Glutamatergic neuron (in vitro differentiated cells): ENCODE measurements at regions not wholly inside any gene's neighbourhood (a gene's known extent, or its start where the extent isn't known, plus 50 kb on each side); places are given as distances from the start of the nearest gene placed in this dataset.

ENCODE experiments used
- DNase-seq: peaks from one replicate; pipeline ENCODE4 v3.0.0; 2022
- H3K27ac Mint-ChIP-seq: one replicate; pipeline ENCODE4 v1.8.0; 2020; ENCODE audit warnings: mild to moderate bottlenecking, mixed read lengths, inconsistent platforms; ENCODE audit not compliant: unreplicated experiment
- H3K27me3 Mint-ChIP-seq: one replicate; pipeline ENCODE4 v1.8.0; 2020; ENCODE audit warnings: mild to moderate bottlenecking, moderate library complexity, mixed read lengths, inconsistent platforms; ENCODE audit not compliant: unreplicated experiment
- H3K36me3 Mint-ChIP-seq: one replicate; pipeline ENCODE4 v1.8.0; 2020; ENCODE audit warnings: mild to moderate bottlenecking, mixed read lengths, inconsistent platforms; ENCODE audit not compliant: unreplicated experiment
- H3K4me1 Mint-ChIP-seq: one replicate; pipeline ENCODE4 v1.8.0; 2020; ENCODE audit warnings: mild to moderate bottlenecking, low read depth, mixed read lengths, inconsistent platforms; ENCODE audit not compliant: unreplicated experiment
- H3K4me3 Mint-ChIP-seq: one replicate; pipeline ENCODE4 v1.8.0; 2020; ENCODE audit warnings: mild to moderate bottlenecking, mixed read lengths, inconsistent platforms; ENCODE audit not compliant: unreplicated experiment
- H3K9me3 Mint-ChIP-seq: one replicate; pipeline ENCODE4 v1.8.0; 2020; ENCODE audit warnings: mild to moderate bottlenecking, moderate library complexity, mixed read lengths, inconsistent platforms; ENCODE audit not compliant: unreplicated experiment
- CTCF ChIP-seq: fragments of 200-600 bp; sonication (generic); IDR thresholded peaks from one replicate; pipeline ENCODE4 v1.5.0; 2021; ENCODE audit not compliant: partially characterized antibody, unreplicated experiment

DNA sequence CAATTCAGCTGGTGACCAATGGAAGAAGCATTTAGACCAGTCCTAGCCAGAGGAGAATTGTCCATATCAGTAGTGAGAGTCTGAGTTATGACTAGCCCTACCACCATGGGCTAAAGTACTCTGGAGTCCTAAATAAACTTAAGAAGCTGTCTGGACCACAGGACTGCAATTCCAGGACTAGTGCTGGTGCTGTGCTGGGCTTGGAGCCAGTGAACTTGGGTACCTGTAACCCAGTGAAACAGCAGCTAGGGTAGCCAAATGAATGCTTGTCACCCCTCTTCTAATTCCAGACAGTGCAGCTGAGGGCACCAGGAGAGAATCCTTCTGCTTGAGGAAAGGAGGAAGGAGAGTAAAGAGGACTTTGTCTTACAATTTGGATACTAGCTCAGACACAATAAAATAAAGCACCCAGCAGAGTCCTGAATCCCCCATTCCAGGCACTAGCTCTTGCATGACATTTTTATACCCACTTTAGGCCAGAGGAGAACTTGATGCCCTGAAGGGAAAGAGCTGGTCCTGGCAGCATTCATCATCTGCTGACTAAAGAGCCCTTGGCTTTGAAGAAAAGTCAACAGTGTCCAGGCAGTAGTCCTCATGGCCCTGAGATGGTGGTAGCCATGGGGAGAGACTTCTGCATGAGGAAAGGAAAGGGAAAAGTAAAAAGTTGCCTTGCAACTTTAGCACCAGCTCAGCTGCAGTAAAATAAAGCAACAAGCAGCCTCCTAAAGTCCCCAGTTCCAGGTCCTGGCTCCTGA lies 2675.7 kb downstream of the PCDH7 start:
- Mint-ChIP-seq H3K27me3 (no peaks in the 10 kb centered on the region), H3K27ac (no peak overlapping the region), H3K4me1 (peaks cover 2% of the 10 kb centered on the region), H3K36me3 (no peaks in the 10 kb centered on the region), H3K9me3 (no peaks in the 10 kb centered on the region), H3K4me3 (no peak overlapping the region)
- TF ChIP-seq CTCF = no peak
- DNase-seq = no peak

DNA sequence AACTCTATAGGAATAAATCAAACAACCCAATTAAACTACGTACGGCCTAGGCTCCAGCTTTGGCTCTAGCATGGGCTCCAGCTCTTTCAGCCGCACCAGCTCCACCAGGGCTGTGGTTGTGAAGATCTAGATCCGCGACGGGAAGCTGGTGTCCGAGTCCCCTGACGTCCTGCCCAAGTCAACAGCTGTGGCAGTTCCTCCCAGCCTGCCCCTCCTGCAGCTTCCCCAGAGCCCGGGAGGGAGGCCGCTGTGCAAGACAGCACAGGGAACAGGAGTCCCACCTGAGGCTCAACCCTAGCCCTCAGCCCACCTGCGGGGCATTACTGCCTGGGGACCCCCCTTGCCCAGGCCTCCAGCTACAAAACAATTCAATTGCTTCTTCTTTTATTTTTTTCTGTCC lies 2680.3 kb downstream of the PCDH7 start:
- no peaks in the 10 kb centered on the region for H3K4me1 Mint-ChIP-seq
- no peak overlapping the region for H3K4me3 Mint-ChIP-seq
- no peaks in the 10 kb centered on the region for H3K27me3 Mint-ChIP-seq
- no peak for DNase-seq
- H3K27ac Mint-ChIP-seq = no peak overlapping the region
- no peak for TF ChIP-seq CTCF
- no peaks in the 10 kb centered on the region for H3K9me3 Mint-ChIP-seq
- no peaks in the 10 kb centered on the region for H3K36me3 Mint-ChIP-seq

DNA sequence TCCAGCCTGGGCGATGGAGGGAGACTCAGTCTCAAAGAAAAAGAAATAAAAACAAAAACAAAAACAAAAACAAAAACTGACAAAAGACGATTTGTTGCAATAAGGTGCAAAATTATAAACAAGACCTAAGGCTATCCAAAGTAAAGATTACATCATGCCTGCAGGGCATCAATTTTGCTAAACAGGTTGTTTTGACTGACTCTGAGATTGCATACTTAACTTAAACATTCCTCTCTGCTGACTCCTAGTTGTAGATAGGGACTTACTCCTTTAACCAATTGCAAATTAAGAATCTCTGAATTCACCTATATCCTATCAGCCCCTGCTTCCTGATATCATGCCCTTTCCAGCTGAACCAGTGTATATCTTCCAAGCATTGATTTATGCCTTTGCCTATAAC lies 2687.3 kb downstream of the PCDH7 start:
- H3K9me3 Mint-ChIP-seq = no peaks in the 10 kb centered on the region
- TF ChIP-seq CTCF = no peak
- no peaks in the 10 kb centered on the region for H3K36me3 Mint-ChIP-seq
- DNase-seq = no peak
- H3K4me3 Mint-ChIP-seq = no peak overlapping the region
- H3K27me3 Mint-ChIP-seq = no peaks in the 10 kb centered on the region
- no peak overlapping the region for H3K27ac Mint-ChIP-seq
- no peaks in the 10 kb centered on the region for H3K4me1 Mint-ChIP-seq

GRCh38 chr4:33411182-33411581 lies 2691.0 kb downstream of the PCDH7 start:
- Mint-ChIP-seq H3K36me3 (peaks cover 4% of the 10 kb centered on the region), H3K27ac (no peak overlapping the region), H3K27me3 (no peaks in the 10 kb centered on the region), H3K4me1 (no peaks in the 10 kb centered on the region), H3K9me3 (no peaks in the 10 kb centered on the region), H3K4me3 (no peak overlapping the region)
- no peak for DNase-seq
- no peak for TF ChIP-seq CTCF

DNA sequence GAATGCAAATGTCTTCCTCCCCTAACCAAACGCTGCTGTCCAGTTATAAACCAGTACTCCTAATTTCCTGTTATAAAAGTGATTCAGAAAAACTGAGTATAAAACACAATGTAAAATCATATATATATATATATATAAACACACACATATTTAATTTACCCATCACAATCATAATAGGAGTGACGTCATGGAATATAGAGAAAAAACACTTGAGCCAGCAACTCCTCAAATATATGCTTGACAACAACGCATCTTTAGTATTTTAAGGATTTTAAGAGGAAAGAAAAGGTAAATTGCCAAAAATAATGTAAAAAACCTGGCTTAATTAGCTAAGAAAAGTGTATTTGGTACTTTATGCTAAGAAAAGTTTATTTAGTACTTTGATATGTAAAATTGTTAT lies 2701.7 kb downstream of the PCDH7 start:
- Mint-ChIP-seq H3K27me3 (no peaks in the 10 kb centered on the region), H3K4me3 (no peak overlapping the region), H3K27ac (no peak overlapping the region), H3K4me1 (peaks cover 7% of the 10 kb centered on the region), H3K36me3 (no peaks in the 10 kb centered on the region), H3K9me3 (no peaks in the 10 kb centered on the region)
- TF ChIP-seq CTCF = no peak
- DNase-seq = no peak
